ENCODE measurements at regions not wholly inside any gene's neighbourhood (a gene's known extent, or its start where the extent isn't known, plus 50 kb on each side); places are given as distances from the start of the nearest gene placed in this dataset.

GRCh38 chr21:25283720-25284119, 323.6 kb downstream of the MRPL39 start:
- H3K27me3 ChIP-seq, result no peaks in the 10 kb centered on the region
- DNase-seq (peak in 1 of 4 donors; percentile 5), ATAC-seq (peak; percentile 77)
- H3K36me3 ChIP-seq, result no peaks in the 10 kb centered on the region
- peak in 1 of 2 donors; percentile 18 for TF ChIP-seq CTCF (IDR thresholded peaks at IDR 0.05)
- H3K4me1 ChIP-seq, result no peaks in the 10 kb centered on the region
- no peak overlapping the region for H3K27ac ChIP-seq
- no peaks in the 10 kb centered on the region for H3K9me3 ChIP-seq
- H3K4me3 ChIP-seq, result no peak overlapping the region
- intact Hi-C loops (cut with DNase I), result no loop called here

- Histone ChIP-seq H3K4me3 (no peak overlapping the region), H3K4me1 (no peaks in the 10 kb centered on the region), H3K9me3 (no peaks in the 10 kb centered on the region), H3K36me3 (no peaks in the 10 kb centered on the region), H3K27ac (no peak overlapping the region), H3K27me3 (no peaks in the 10 kb centered on the region)
- ATAC-seq, result peak; percentile 64
- intact Hi-C loops (cut with DNase I), result no loop called here
- DNase-seq, result no peak
- TF ChIP-seq CTCF (IDR thresholded peaks at IDR 0.05), result no peak
Measured at GRCh38 chr21:25281134-25281533, 326.1 kb downstream of the MRPL39 start.

- H3K36me3 ChIP-seq, result no peaks in the 10 kb centered on the region
- H3K9me3 ChIP-seq, result no peaks in the 10 kb centered on the region
- no peak overlapping the region for H3K27ac ChIP-seq
- H3K4me3 ChIP-seq, result no peak overlapping the region
- intact Hi-C loops (cut with DNase I), result no loop called here
- TF ChIP-seq CTCF (IDR thresholded peaks at IDR 0.05), result no peak
- ATAC-seq, result no peak
- H3K4me1 ChIP-seq, result no peaks in the 10 kb centered on the region
- H3K27me3 ChIP-seq, result no peaks in the 10 kb centered on the region
- DNase-seq, result no peak
Measured at GRCh38 chr21:25280061-25280460, 327.2 kb downstream of the MRPL39 start.

GRCh38 chr21:25273959-25274358, 333.3 kb downstream of the MRPL39 start:
- no peak for ATAC-seq
- Histone ChIP-seq H3K36me3 (no peaks in the 10 kb centered on the region), H3K27ac (no peak overlapping the region), H3K4me1 (no peaks in the 10 kb centered on the region), H3K9me3 (no peaks in the 10 kb centered on the region), H3K4me3 (no peak overlapping the region), H3K27me3 (no peaks in the 10 kb centered on the region)
- DNase-seq, result no peak
- intact Hi-C loops (cut with DNase I), result no loop called here
- TF ChIP-seq CTCF (IDR thresholded peaks at IDR 0.05), result no peak

- no peak for ATAC-seq
- no peak overlapping the region for H3K27ac ChIP-seq
- no peaks in the 10 kb centered on the region for H3K9me3 ChIP-seq
- no peaks in the 10 kb centered on the region for H3K4me1 ChIP-seq
- H3K4me3 ChIP-seq, result no peak overlapping the region
- intact Hi-C loops (cut with DNase I), result no loop called here
- no peak for TF ChIP-seq CTCF (IDR thresholded peaks at IDR 0.05)
- DNase-seq, result no peak
- H3K36me3 ChIP-seq, result no peaks in the 10 kb centered on the region
- H3K27me3 ChIP-seq, result no peaks in the 10 kb centered on the region
Measured at GRCh38 chr21:25254491-25255174, 352.6 kb downstream of the MRPL39 start.
